Muscle of back (tissue), 3 donors: ENCODE measurements at regions not wholly inside any gene's neighbourhood (a gene's known extent, or its start where the extent isn't known, plus 50 kb on each side); places are given as distances from the start of the nearest gene placed in this dataset.
A peak's percentile ranks its signal among the peaks of the same experiment; 100 is the strongest.
"Not testable (repeated sequence)": the region's sequence is repeated elsewhere in the genome, so short reads cannot be mapped to it uniquely, and the experiment has no call there.

Experiments used
- DNase-seq, 3 donors: peaks; one replicate each; pipeline versions ENCODE4 v3.0.0 to v3.0.0-alpha.2; 2013

DNA sequence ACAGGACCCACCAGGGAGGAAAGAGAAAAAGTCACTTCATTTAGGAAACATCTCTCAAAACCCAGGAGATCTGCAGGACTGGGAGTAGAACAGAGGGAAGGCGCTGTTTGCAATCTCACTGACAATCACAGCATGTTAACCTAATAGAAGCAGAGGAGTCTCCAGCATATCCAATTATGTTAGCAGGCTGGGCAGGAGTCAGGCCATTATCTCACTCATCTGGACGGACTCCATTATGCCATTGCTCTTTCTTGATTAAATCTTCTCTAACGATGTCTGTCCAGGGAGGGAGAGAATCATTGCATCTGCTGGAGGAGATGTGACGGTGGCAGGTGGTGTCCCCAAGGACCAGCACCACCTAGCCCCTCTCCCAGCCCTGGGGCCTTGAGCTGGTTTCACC is 203.8 kb upstream of the SFSWAP start:
- DNase-seq = no peak

- DNase-seq = no peak
Observed at GRCh38 chr12:131507881-131508280, 203.0 kb upstream of the SFSWAP start.

DNA sequence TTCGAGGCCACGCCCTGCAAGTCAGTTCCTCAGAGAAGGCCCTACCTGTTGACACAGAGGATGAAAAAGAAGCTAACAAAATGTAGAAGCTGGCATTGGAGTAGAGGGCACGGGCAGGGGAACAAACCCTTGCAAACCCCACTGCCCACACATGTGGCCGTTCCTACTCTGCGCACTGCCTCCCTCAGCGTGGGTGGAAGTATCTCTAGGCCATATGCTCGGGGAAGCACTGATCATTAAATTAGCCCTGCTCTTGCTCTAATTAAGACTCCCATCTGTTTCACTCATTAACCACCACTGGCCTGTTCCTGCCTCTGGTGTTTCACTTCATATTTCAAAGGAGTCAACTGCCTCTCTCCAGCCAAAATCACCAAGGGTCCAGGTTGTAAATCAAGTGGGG is 201.2 kb upstream of the SFSWAP start:
- DNase-seq = no peak

- DNase-seq = no peak
Observed at GRCh38 chr12:131510431-131510830, 200.5 kb upstream of the SFSWAP start.

DNA sequence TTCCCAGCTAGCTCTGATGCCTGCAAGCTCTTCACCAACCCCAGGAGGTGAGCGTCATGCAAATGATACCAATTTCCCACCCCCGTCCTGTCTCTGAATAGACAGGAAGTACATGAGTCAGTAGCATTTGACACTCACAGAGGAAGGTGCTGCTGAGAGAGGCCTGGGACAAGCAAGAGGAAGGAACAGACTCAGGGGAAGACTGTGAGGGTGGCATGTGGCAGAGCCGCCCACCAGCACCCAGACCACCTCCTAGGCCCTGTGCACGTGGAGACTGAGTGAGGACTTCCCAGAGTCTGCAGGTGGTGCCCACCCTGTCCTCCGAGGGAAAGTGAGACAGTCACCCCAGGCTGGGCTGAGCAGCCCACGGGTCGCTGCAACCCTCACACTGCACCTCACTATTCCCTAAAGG is 199.5 kb upstream of the SFSWAP start:
- DNase-seq = no peak

- no peak for DNase-seq
Observed at GRCh38 chr12:131511803-131512561, 198.9 kb upstream of the SFSWAP start.

DNA sequence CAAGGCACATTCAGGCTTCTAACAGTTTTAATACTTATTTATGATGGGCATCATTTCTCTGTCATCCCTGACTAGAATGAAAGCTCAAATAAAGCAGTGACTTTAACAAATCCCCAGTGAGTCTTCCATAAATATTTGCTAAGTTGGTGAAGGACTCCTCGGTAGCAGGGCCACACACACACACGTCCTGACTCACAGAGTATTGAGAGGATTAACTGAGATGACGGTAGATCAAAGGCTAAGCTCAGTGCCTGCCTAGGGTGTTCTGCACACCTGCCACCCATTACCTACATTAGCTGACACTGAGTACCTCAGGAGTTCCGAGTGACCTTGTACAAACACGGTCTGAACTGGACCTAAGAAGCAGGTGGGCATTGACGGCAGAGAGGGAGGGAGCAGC is 197.3 kb upstream of the SFSWAP start:
- DNase-seq = no peak

DNA sequence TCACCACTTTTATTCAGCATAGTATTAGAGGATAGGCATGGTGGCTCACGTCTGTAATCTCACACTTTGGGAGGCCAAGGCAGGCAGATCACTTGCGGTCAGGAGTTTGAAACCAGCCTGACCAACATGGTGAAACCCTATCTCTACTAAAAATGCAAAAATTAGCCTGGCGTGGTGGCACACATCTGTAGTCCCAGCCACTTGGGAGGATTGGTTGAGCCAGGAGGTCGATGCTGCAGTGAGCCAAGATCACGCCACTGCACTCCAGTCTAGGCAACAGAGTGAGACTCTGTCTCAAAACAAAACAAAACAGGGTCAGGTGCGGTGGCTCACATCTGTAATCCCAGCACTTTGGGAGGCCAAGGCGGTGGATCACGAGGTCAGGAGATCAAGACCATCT is 190.3 kb upstream of the SFSWAP start:
- DNase-seq = not testable (repeated sequence)

- no peak for DNase-seq
Observed at GRCh38 chr12:131521326-131521725, 189.6 kb upstream of the SFSWAP start.

- DNase-seq = no peak
Observed at GRCh38 chr12:131525795-131526508, 184.9 kb upstream of the SFSWAP start.

- no peak for DNase-seq
Observed at GRCh38 chr12:131527092-131527491, 183.8 kb upstream of the SFSWAP start.

DNA sequence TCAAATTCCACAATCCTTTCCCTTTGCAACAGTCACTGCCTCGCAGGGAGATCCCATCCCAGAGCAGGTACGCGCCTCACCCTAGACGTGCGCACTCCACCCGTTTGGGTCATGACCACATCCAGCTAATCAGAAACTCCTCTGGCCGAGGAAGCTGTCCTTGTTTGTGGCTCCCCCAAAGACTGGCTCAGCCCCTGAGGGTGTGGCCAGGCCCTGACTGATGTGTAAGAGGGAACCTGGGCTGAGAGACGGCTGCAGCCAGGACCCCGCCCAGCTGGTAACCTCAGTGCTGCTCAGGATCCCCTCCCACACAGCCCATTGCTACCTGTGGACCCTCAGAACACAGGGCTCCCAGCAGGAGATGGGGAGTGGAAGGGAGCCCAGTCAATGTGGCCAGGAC is 183.2 kb upstream of the SFSWAP start:
- no peak for DNase-seq

DNA sequence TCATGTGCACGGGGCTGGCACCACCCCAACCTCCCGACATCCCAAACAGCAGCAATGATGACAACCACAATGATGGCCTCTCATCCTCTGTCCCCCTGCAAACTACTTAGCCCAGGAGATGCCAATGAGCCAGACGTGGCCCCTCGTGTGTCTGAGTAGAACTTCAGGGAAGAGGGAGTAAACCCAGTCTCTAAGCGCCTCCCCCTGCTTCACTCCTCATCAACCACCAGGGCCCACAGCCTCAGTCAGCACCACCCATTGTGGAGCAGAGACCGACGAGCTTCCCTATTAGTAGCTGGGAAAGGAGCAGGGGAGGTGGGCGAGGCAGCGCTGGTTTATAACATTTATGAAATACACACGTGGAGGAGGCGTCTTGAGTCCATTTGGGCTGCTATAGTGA is 182.7 kb upstream of the SFSWAP start:
- no peak for DNase-seq

DNA sequence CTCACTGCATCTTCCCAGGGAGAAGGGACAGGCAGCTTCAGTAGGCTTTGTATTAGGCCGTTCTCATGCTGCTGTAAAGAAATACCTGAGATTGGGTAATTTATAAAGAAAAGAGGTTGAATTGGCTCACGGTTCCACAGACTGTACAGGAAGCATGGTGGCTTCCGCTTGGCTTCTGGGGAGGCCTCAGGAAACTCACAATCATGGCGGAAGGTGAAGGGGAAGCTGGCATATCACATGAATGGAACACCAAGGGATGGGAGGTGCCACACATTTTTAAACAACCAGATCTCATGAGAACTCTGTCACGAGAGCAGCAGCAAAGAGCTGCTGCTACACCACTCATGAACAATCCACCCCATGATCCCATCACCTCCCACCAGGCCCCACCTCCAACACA is 182.2 kb upstream of the SFSWAP start:
- no peak for DNase-seq

DNA sequence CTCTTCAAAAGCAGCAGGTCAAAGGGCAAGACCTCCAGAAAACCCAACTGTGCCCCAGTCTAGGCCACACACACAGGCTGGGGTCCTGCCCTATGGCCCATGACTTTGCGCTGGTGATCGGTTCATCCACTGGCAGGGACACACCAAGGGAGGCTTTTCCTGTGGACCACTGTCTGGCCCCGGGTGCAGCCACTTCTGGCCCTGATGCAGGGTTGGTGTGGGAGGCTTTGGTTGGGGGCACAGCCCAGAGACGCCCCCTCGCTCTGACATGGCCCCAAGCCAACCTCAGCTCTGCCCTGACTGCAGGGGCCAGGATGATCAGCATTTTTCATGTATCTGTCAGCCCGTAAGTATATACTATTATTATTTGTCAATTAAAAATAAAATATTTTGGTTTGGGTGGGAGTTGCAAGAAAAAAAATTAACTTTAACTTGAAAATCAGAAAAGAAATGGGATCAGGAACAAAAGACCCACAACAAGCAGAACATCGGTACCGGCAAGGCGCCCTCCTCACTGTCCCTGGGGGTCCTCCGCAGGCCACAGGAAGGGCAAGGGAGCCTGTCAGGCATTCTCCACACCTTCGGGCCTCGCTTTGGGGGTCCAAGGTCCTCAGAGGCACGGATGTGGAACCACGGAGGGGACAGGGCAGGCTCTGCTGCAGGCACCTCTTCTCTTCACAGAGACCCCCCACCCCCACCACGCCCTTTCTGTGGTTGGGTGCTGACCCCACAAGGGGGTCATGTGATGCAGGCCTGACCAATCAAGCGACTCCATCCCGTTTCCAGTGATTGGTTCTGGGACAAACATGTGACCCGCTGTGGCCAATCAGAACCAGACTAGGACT is 181.5 kb upstream of the SFSWAP start:
- no peak for DNase-seq

- no peak for DNase-seq
Observed at GRCh38 chr12:131530041-131530332, 180.9 kb upstream of the SFSWAP start.

- DNase-seq = peak in 1 of 3 donors; percentile 9
Observed at GRCh38 chr12:131530422-131530821, 180.5 kb upstream of the SFSWAP start.

GRCh38 chr12:131533139-131533538 is 177.8 kb upstream of the SFSWAP start:
- no peak for DNase-seq

GRCh38 chr12:131535779-131536178 is 175.1 kb upstream of the SFSWAP start:
- no peak for DNase-seq

GRCh38 chr12:131536337-131536736 is 174.6 kb upstream of the SFSWAP start:
- no peak for DNase-seq

GRCh38 chr12:131536766-131537165 is 174.1 kb upstream of the SFSWAP start:
- no peak for DNase-seq

DNA sequence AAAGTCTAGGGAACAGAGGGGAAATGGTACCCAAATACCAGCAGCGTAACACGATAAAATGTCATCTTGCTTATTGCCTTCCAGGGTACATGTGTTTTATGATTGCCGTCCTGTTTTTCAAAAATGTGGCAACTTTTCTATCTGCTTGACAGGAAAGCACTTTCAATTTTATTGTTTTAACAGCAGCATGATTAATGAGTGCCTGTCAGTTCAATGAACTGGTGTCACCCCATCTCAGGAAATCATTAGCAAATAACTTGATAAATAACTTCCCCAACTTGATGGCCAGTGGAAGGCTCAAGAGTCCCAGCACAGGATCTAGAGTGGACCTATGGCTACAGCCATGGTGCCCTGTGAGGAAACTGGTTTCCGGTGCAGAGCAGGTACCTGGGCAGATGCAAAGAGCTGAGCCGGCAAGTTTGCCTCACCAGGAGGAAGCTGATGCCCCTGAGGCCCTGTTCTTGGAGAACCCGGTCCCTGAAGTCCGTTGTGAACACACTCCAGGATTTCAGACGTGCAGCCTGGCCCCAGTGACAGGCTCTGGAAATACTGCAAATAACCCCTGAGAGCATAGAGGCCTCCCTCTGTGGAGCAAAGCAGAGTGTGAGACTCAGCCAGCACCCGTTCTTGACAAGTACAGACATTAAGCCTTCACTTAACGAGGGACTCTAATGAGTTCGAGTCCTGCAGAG is 173.5 kb upstream of the SFSWAP start:
- no peak for DNase-seq
